ENCODE measurements at regions not wholly inside any gene's neighbourhood (a gene's known extent, or its start where the extent isn't known, plus 50 kb on each side); places are given as distances from the start of the nearest gene placed in this dataset.

- no peak for DNase-seq (ENCODE audit: low spot score)
These were observed 526.4 kb upstream of the SPHKAP start for GRCh38 chr2:228707846-228708245.

- DNase-seq (ENCODE audit: low spot score), result no peak
These were observed 523.8 kb upstream of the SPHKAP start for GRCh38 chr2:228705318-228705717.

- DNase-seq (ENCODE audit: low spot score), result no peak
These were observed 521.7 kb upstream of the SPHKAP start for GRCh38 chr2:228703152-228703551.

GRCh38 chr2:228701506-228701905 is 520.0 kb upstream of the SPHKAP start:
- no peak for DNase-seq (ENCODE audit: low spot score)

GRCh38 chr2:228700638-228701037 is 519.2 kb upstream of the SPHKAP start:
- no peak for DNase-seq (ENCODE audit: low spot score)

GRCh38 chr2:228699888-228700287 is 518.4 kb upstream of the SPHKAP start:
- DNase-seq (ENCODE audit: low spot score), result no peak

- DNase-seq (ENCODE audit: low spot score), result no peak
These were observed 517.9 kb upstream of the SPHKAP start for GRCh38 chr2:228699400-228699799.

GRCh38 chr2:228698963-228699362 is 517.5 kb upstream of the SPHKAP start:
- DNase-seq (ENCODE audit: low spot score), result no peak

GRCh38 chr2:228697456-228697855 is 516.0 kb upstream of the SPHKAP start:
- no peak for DNase-seq (ENCODE audit: low spot score)

GRCh38 chr2:228690681-228691080 is 509.2 kb upstream of the SPHKAP start:
- DNase-seq (ENCODE audit: low spot score), result no peak

GRCh38 chr2:228689053-228689452 is 507.6 kb upstream of the SPHKAP start:
- no peak for DNase-seq (ENCODE audit: low spot score)

- no peak for DNase-seq (ENCODE audit: low spot score)
These were observed 506.6 kb upstream of the SPHKAP start for GRCh38 chr2:228688007-228688645.

GRCh38 chr2:228681979-228682378 is 500.5 kb upstream of the SPHKAP start:
- no peak for DNase-seq (ENCODE audit: low spot score)

GRCh38 chr2:228681426-228681825 is 499.9 kb upstream of the SPHKAP start:
- DNase-seq (ENCODE audit: low spot score), result peak; percentile 2

GRCh38 chr2:228678110-228678509 is 496.6 kb upstream of the SPHKAP start:
- DNase-seq (ENCODE audit: low spot score), result no peak

GRCh38 chr2:228675646-228676045 is 494.2 kb upstream of the SPHKAP start:
- no peak for DNase-seq (ENCODE audit: low spot score)

- DNase-seq (ENCODE audit: low spot score), result no peak
These were observed 493.6 kb upstream of the SPHKAP start for GRCh38 chr2:228675091-228675490.

- DNase-seq (ENCODE audit: low spot score), result no peak
These were observed 492.5 kb upstream of the SPHKAP start for GRCh38 chr2:228673876-228674554.

GRCh38 chr2:228669690-228670089 is 488.2 kb upstream of the SPHKAP start:
- DNase-seq (ENCODE audit: low spot score), result no peak

- no peak for DNase-seq (ENCODE audit: low spot score)
These were observed 483.7 kb upstream of the SPHKAP start for GRCh38 chr2:228665232-228665631.

GRCh38 chr2:228658998-228659397 is 477.5 kb upstream of the SPHKAP start:
- no peak for DNase-seq (ENCODE audit: low spot score)

- DNase-seq (ENCODE audit: low spot score), result no peak
These were observed 476.4 kb upstream of the SPHKAP start for GRCh38 chr2:228657807-228658402.

GRCh38 chr2:228655331-228655730 is 473.8 kb upstream of the SPHKAP start:
- no peak for DNase-seq (ENCODE audit: low spot score)

GRCh38 chr2:228654707-228655106 is 473.2 kb upstream of the SPHKAP start:
- DNase-seq (ENCODE audit: low spot score), result no peak
